ENCODE measurements at regions not wholly inside any gene's neighbourhood (a gene's known extent, or its start where the extent isn't known, plus 50 kb on each side); places are given as distances from the start of the nearest gene placed in this dataset.

- no peaks in the 10 kb centered on the region for H3K9me2 ChIP-seq (replicated peaks; ENCODE audit: low read depth, low read length)
- H4K20me1 ChIP-seq (ENCODE audit: insufficient read depth, low read length, poor library complexity, severe bottlenecking): no peaks in the 10 kb centered on the region
- H3K4me3 ChIP-seq (ENCODE audit: low read length, poor library complexity, severe bottlenecking): no peak overlapping the region
- H3K9me3 ChIP-seq (ENCODE audit: insufficient read depth, low read depth, low read length): no peaks in the 10 kb centered on the region
- no peak overlapping the region for H3K4me2 ChIP-seq (ENCODE audit: low read depth, low read length, poor library complexity, severe bottlenecking)
- H3K27me3 ChIP-seq (ENCODE audit: insufficient read depth, low read length, poor library complexity, severe bottlenecking): no peaks in the 10 kb centered on the region
- no peaks in the 10 kb centered on the region for H3F3A ChIP-seq (ENCODE audit: low read depth)
- H3K4me1 ChIP-seq (ENCODE audit: insufficient read depth, low read length, poor library complexity, severe bottlenecking): no peaks in the 10 kb centered on the region
- H3K9ac ChIP-seq (ENCODE audit: low read depth, low read length, poor library complexity, severe bottlenecking): no peak overlapping the region
- no peaks in the 10 kb centered on the region for H3K79me2 ChIP-seq (ENCODE audit: insufficient read depth, low read length)
- no peaks in the 10 kb centered on the region for H3K36me3 ChIP-seq (ENCODE audit: insufficient read depth, low read length)
- no peak overlapping the region for H2AFZ ChIP-seq (ENCODE audit: low read length)
- TF ChIP-seq EZH2phosphoT487 (IDR thresholded peaks at IDR 0.05; ENCODE audit: borderline replicate concordance) (no peak), CTCF (conservative IDR thresholded peaks at IDR 0.05; ENCODE audit: low read length) (no peak)
These were observed 99.2 kb upstream of the PITX1 start for GRCh38 chr5:135133181-135133580.

- no peak overlapping the region for H3K9ac ChIP-seq (ENCODE audit: low read depth, low read length, poor library complexity, severe bottlenecking)
- H3K4me1 ChIP-seq (ENCODE audit: insufficient read depth, low read length, poor library complexity, severe bottlenecking): no peaks in the 10 kb centered on the region
- no peak overlapping the region for H3K4me2 ChIP-seq (ENCODE audit: low read depth, low read length, poor library complexity, severe bottlenecking)
These were observed 98.0 kb upstream of the PITX1 start for GRCh38 chr5:135131801-135132680.

More at GRCh38 chr5:135131801-135132680, 98.0 kb upstream of the PITX1 start:
- Histone ChIP-seq H3K9me3 (ENCODE audit: insufficient read depth, low read depth, low read length) (no peaks in the 10 kb centered on the region), H3K36me3 (ENCODE audit: insufficient read depth, low read length) (no peaks in the 10 kb centered on the region), H4K20me1 (ENCODE audit: insufficient read depth, low read length, poor library complexity, severe bottlenecking) (no peaks in the 10 kb centered on the region), H3K9me2 (replicated peaks; ENCODE audit: low read depth, low read length) (no peaks in the 10 kb centered on the region), H3K79me2 (ENCODE audit: insufficient read depth, low read length) (no peaks in the 10 kb centered on the region), H2AFZ (ENCODE audit: low read length) (no peak overlapping the region), H3F3A (ENCODE audit: low read depth) (no peaks in the 10 kb centered on the region), H3K27me3 (ENCODE audit: insufficient read depth, low read length, poor library complexity, severe bottlenecking) (no peaks in the 10 kb centered on the region), H3K4me3 (ENCODE audit: low read length, poor library complexity, severe bottlenecking) (no peak overlapping the region)
- TF ChIP-seq CTCF (conservative IDR thresholded peaks at IDR 0.05; ENCODE audit: low read length) (no peak), EZH2phosphoT487 (IDR thresholded peaks at IDR 0.05; ENCODE audit: borderline replicate concordance) (no peak)
